Sigmoid colon (tissue), 6 donors: ENCODE measurements at regions not wholly inside any gene's neighbourhood (a gene's known extent, or its start where the extent isn't known, plus 50 kb on each side); places are given as distances from the start of the nearest gene placed in this dataset.

Experiments
- DNase-seq: peaks from one replicate; pipeline ENCODE4 v3.0.0-alpha.2; 2019
- H3K27ac ChIP-seq, 4 donors: fragments of 200-600 bp; sonication (generic); one replicate each; pipeline ENCODE4 v1.5.1; 2016 to 2019; ENCODE audit warnings: mild to moderate bottlenecking in 1 of 4
- H3K27me3 ChIP-seq, 3 donors: fragments of 200-600 bp; sonication (generic); one replicate each; pipeline ENCODE4 v1.5.1; 2019; ENCODE audit warnings: mild to moderate bottlenecking in 1 of 3
- H3K36me3 ChIP-seq, 4 donors: fragments of 200-600 bp; sonication (generic); one replicate each; pipeline ENCODE4 v1.5.1; 2016 to 2019
- H3K4me1 ChIP-seq, 4 donors: fragments of 200-600 bp; sonication (generic); one replicate each; pipeline ENCODE4 v1.5.1; 2017 to 2019
- H3K4me3 ChIP-seq, 4 donors: fragments of 200-600 bp; sonication (generic); one replicate each; pipeline ENCODE4 v1.5.1; 2017 to 2019; ENCODE audit warnings: mild to moderate bottlenecking in 2 of 4, moderate library complexity in 1 of 4
- H3K9me3 ChIP-seq, 4 donors: fragments of 200-600 bp in 3 of 4; sonication (generic) in 3 of 4; one replicate each; pipeline versions ENCODE4 v1.5.1 to v1.6.1; 2013 to 2019
- EP300 ChIP-seq, 4 donors: sonication (generic); formaldehyde crosslinking; IDR thresholded peaks; one replicate each; pipeline ENCODE4 v1.6.1; 2017; ENCODE audit warnings: antibody characterized with exemption in 4 of 4
- POLR2A ChIP-seq, 2 donors: fragments of 450-650 bp; IDR thresholded peaks; one replicate each; pipeline ENCODE4 v1.6.1; 2016; ENCODE audit warnings: antibody characterized with exemption in 2 of 2, mild to moderate bottlenecking in 2 of 2, moderate library complexity in 2 of 2
- POLR2AphosphoS5 ChIP-seq, 4 donors: sonication (generic); formaldehyde crosslinking; IDR thresholded peaks; one replicate each; pipeline ENCODE4 v1.6.1; 2017; ENCODE audit warnings: antibody characterized with exemption in 4 of 4
- WGBS, 2 donors: extraction: QIAGEN DNeasy Blood & Tissue Kit; methylation state at CpG; one replicate each; pipeline ENCODE4 v1.1.7; 2013; 5-methylcytosine and 5-hydroxymethylcytosine counted together
- intact Hi-C: fragments of 100-400 bp; cut with DNase I; formaldehyde crosslinking; loops from one replicate; pipeline ENCODE4 v1.15.1; 2023
- TF ChIP-seq, protein P1 (sequence below), 4 experiments: fragments of 450-650 bp in 3 of 4; fragments of 200-600 bp in 1 of 4; IDR thresholded peaks; one replicate each; pipeline ENCODE4 v1.5.1; 2016 to 2019; ENCODE audit warnings: antibody characterized with exemption in 4 of 4, mild to moderate bottlenecking in 3 of 4, moderate library complexity in 2 of 4
- donor health status: healthy with polysubstance abuse.
- donor health status: healthy.

DNA sequence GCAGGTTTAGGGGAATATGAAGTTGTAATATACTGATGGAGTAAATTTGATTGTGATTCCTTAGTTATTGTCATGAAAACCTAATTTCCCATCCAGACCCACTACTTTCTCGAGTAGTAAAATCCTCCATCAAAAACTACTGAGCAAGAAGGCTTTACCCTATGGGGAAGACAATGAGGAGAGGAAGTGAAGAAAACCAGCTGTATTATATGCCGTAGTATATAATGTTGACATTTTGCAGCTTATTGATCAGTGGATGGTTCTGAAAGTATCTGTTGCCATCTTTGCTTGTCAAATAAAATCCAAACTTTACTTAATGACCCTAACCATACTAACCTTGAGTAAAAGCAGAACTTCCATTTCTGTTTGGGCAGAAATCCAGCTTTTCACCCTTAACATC lies 292.8 kb upstream of the RAG2 start:
- Histone ChIP-seq H3K4me3 (no peak overlapping the region), H3K36me3 (no peaks in the 10 kb centered on the region), H3K27me3 (no peaks in the 10 kb centered on the region), H3K9me3 (no peaks in the 10 kb centered on the region), H3K4me1 (no peaks in the 10 kb centered on the region), H3K27ac (no peak overlapping the region)
- intact Hi-C loops: no loop called here
- no peak for TF ChIP-seq POLR2AphosphoS5 (IDR thresholded peaks at IDR 0.05)
- TF ChIP-seq, protein P1, sequence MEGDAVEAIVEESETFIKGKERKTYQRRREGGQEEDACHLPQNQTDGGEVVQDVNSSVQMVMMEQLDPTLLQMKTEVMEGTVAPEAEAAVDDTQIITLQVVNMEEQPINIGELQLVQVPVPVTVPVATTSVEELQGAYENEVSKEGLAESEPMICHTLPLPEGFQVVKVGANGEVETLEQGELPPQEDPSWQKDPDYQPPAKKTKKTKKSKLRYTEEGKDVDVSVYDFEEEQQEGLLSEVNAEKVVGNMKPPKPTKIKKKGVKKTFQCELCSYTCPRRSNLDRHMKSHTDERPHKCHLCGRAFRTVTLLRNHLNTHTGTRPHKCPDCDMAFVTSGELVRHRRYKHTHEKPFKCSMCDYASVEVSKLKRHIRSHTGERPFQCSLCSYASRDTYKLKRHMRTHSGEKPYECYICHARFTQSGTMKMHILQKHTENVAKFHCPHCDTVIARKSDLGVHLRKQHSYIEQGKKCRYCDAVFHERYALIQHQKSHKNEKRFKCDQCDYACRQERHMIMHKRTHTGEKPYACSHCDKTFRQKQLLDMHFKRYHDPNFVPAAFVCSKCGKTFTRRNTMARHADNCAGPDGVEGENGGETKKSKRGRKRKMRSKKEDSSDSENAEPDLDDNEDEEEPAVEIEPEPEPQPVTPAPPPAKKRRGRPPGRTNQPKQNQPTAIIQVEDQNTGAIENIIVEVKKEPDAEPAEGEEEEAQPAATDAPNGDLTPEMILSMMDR (IDR thresholded peaks at IDR 0.05): no peak
- 51 to 68% methylated on average over 2 of the region's 2 CpGs for WGBS, 2 donors
- DNase-seq: no peak

DNA sequence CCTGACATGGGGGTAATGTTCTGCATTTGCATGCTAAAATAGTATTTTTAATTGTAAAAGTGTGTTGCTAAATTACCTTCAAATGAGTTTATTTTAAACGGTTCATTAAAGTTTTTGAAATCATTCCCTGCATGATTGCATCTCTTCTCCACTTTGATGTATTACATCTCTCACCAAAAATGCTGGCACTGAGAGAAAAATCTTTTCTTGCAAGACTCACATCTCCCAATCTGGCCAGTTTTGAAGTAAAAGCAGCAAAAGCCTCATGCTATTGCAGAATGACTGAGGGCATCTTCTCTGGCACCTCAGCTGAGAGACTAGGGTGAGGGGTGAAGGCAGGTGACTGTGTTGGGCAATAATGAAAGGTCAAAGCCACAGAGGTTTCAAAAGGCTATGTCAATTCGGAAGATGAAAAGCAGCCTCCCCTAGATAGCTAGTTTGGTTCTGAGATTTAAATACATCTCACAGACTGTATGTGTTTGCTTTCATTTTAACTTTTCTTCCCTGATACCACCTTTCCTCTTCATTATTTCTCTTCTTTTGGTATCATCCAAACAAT lies 292.2 kb upstream of the RAG2 start:
- TF ChIP-seq, protein P1 (IDR thresholded peaks at IDR 0.05): no peak
- no peak for TF ChIP-seq POLR2A (IDR thresholded peaks at IDR 0.05)
- TF ChIP-seq POLR2AphosphoS5 (IDR thresholded peaks at IDR 0.05): no peak
- no peak for TF ChIP-seq EP300 (IDR thresholded peaks at IDR 0.05)
- no peaks in the 10 kb centered on the region for H3K4me1 ChIP-seq
- H3K27ac ChIP-seq: no peak overlapping the region
- no peak for DNase-seq
- WGBS, 2 donors: 67 to 83% methylated on average over 2 of the region's 2 CpGs
- no peaks in the 10 kb centered on the region for H3K9me3 ChIP-seq
- intact Hi-C loops: no loop called here
- H3K27me3 ChIP-seq: no peaks in the 10 kb centered on the region
- H3K4me3 ChIP-seq: no peak overlapping the region
- H3K36me3 ChIP-seq: no peaks in the 10 kb centered on the region

DNA sequence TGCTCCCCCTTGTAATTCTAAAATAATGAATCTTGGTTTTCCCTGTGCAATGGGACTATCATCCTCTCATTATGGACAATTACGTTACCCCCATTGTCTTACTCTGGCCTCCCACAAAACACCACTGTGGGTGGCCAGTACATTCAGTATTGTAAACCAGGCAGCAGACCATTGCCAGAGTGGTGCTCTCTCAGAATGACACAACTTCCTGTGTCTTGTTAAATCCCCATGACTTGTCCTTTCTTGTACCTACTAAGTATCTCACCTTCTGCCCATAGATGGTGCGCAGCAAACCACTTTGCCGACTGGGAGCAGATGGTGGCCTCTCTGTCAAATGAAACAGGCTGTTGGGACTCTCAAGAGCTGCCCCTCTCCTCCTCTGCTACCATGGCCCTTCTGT lies 287.1 kb upstream of the RAG2 start:
- Histone ChIP-seq H3K4me3 (no peak overlapping the region), H3K9me3 (no peaks in the 10 kb centered on the region), H3K27me3 (no peaks in the 10 kb centered on the region), H3K27ac (no peak overlapping the region), H3K4me1 (no peaks in the 10 kb centered on the region), H3K36me3 (no peaks in the 10 kb centered on the region)
- no peak for DNase-seq
- intact Hi-C loops: no loop called here
- 91% methylated on average over 3 of the region's 3 CpGs for WGBS, 2 donors
- TF ChIP-seq, protein P1 (IDR thresholded peaks at IDR 0.05): no peak
- TF ChIP-seq EP300 (IDR thresholded peaks at IDR 0.05) (no peak), POLR2AphosphoS5 (IDR thresholded peaks at IDR 0.05) (no peak), POLR2A (IDR thresholded peaks at IDR 0.05) (no peak)

DNA sequence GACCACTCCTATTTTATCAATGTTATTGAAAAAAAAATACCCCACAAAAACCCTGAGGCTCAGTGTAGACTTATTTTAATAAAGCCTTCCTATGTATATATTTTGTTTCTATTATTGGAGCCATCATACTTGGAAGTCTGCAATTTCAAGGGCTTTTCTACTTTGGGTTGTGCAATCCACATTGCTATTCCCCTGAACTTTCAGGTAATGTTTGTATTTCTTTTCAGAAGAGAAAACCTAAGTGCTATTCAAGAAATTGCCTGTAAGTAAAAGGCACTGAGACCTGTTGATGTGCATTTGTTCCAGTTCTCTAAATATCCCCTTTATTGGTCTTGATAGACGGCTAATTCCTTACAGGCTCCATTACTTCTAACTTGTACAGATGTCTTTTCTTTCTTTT lies 280.7 kb upstream of the RAG2 start:
- no peaks in the 10 kb centered on the region for H3K36me3 ChIP-seq
- no peak for DNase-seq
- intact Hi-C loops: no loop called here

DNA sequence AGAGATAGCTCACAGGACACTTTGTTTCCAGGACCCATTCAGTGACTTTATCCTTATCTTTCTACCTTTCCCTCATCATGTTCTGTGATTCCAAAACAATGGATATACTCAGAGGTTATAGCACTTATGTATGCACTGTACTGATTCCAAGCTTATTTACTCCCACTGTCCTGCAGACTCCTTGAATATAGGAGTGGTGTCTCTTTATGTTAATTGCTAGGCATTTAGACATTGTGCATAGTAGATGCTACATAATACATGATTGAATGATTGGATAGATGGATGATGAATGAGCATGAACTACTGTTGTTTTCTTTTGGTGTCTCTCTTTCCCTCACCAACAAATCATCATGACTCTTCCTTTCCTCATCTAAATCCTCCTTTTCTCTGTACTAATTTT lies 279.1 kb upstream of the RAG2 start:
- TF ChIP-seq, protein P1 (IDR thresholded peaks at IDR 0.05): no peak
- no peak for TF ChIP-seq POLR2A (IDR thresholded peaks at IDR 0.05)
- TF ChIP-seq POLR2AphosphoS5 (IDR thresholded peaks at IDR 0.05): no peak
- TF ChIP-seq EP300 (IDR thresholded peaks at IDR 0.05): no peak
- no peak overlapping the region for H3K27ac ChIP-seq
- DNase-seq: no peak
- no peaks in the 10 kb centered on the region for H3K27me3 ChIP-seq
- intact Hi-C loops: no loop called here
- H3K4me1 ChIP-seq: no peaks in the 10 kb centered on the region
- no peak overlapping the region for H3K4me3 ChIP-seq
- H3K9me3 ChIP-seq: no peaks in the 10 kb centered on the region
- no peaks in the 10 kb centered on the region for H3K36me3 ChIP-seq

More for the DNA sequence above, 280.7 kb upstream of the RAG2 start:
- WGBS, 2 donors: 70 to 90% methylated on average over 1 of the region's 1 CpG
- H3K4me3 ChIP-seq: no peak overlapping the region
- H3K27ac ChIP-seq: no peak overlapping the region
- no peaks in the 10 kb centered on the region for H3K9me3 ChIP-seq
- H3K27me3 ChIP-seq: no peaks in the 10 kb centered on the region
- no peaks in the 10 kb centered on the region for H3K4me1 ChIP-seq
- TF ChIP-seq, protein P1 (IDR thresholded peaks at IDR 0.05): no peak
- no peak for TF ChIP-seq POLR2AphosphoS5 (IDR thresholded peaks at IDR 0.05)
